ENCODE measurements at regions not wholly inside any gene's neighbourhood (a gene's known extent, or its start where the extent isn't known, plus 50 kb on each side); places are given as distances from the start of the nearest gene placed in this dataset.

GRCh38 chr6:134821397-134821796 lies 128.5 kb downstream of the ALDH8A1 start:
- TF ChIP-seq POLR2A (IDR thresholded peaks at IDR 0.05), result no peak
- no peak for TF ChIP-seq CTCF (IDR thresholded peaks at IDR 0.05)

Measured in heart left ventricle (tissue), 13 donors.